ENCODE measurements at regions not wholly inside any gene's neighbourhood (a gene's known extent, or its start where the extent isn't known, plus 50 kb on each side); places are given as distances from the start of the nearest gene placed in this dataset.

- no peak overlapping the region for H4K8ac ChIP-seq (replicated peaks; ENCODE audit: insufficient read length, low read depth, low read length)
- peaks cover 22 to 26% of the 10 kb centered on the region in 2 experiments for H3K4me1 Mint-ChIP-seq
- H3K79me1 ChIP-seq (ENCODE audit: insufficient read depth, low read depth, low read length, poor library complexity, severe bottlenecking): no peaks in the 10 kb centered on the region
- H3K56ac ChIP-seq (ENCODE audit: insufficient read length, low read depth, low read length): no peak overlapping the region
- H3K23ac ChIP-seq (ENCODE audit: insufficient read length, low read depth, low read length): no peak overlapping the region
- no peak overlapping the region for H2BK15ac ChIP-seq (ENCODE audit: low read depth, low read length)
- no peak overlapping the region for H2BK12ac ChIP-seq (ENCODE audit: insufficient read length, low read depth, low read length)
- no peak overlapping the region for H3K14ac ChIP-seq (ENCODE audit: insufficient read depth, low read length)
- H3K18ac ChIP-seq (ENCODE audit: insufficient read length, low read depth, low read length): no peak overlapping the region
- DNase-seq: no peak
- H3K27ac Mint-ChIP-seq: no peak overlapping the region
- no peak overlapping the region for H2AFZ ChIP-seq (ENCODE audit: low read length)
- WGBS (ENCODE audit: extremely low coverage, insufficient read length, low lambda C conversion rate): no CpG with 5 or more reads among the region's 2 CpGs
- no peak overlapping the region for H3K9ac ChIP-seq (ENCODE audit: extremely low read depth, insufficient read length, low read length)
- H4K91ac ChIP-seq (ENCODE audit: insufficient read length, low read depth, low read length): no peak overlapping the region
- H3K79me2 ChIP-seq (ENCODE audit: insufficient read depth, low read length): no peaks in the 10 kb centered on the region
- no peak overlapping the region for H2BK20ac ChIP-seq (ENCODE audit: low read depth, low read length, poor library complexity, severe bottlenecking)
- peaks cover 3 to 4% of the 10 kb centered on the region in 2 experiments; a peak in 2 of 5 replicates for H3K9me3 Mint-ChIP-seq
- no peaks in the 10 kb centered on the region for H3K23me2 ChIP-seq (ENCODE audit: insufficient read length, low read depth, low read length, poor library complexity, severe bottlenecking)
- no peak overlapping the region for H4K5ac ChIP-seq (ENCODE audit: insufficient read length, low read depth, low read length)
- no peak overlapping the region for H2BK5ac ChIP-seq (ENCODE audit: insufficient read length, low read length)
- H3K36me3 Mint-ChIP-seq (ENCODE audit: insufficient read depth in 1 of 3, low read depth in 3 of 3): no peaks in the 10 kb centered on the region; a peak in 1 of 7 replicates
- no peaks in the 10 kb centered on the region for H3K9me3 ChIP-seq (ENCODE audit: control insufficient read depth, low read depth, low read length)
- no peak overlapping the region for H3K4ac ChIP-seq (ENCODE audit: low read depth, low read length)
- H2BK120ac ChIP-seq (ENCODE audit: low read depth, low read length, poor library complexity, severe bottlenecking): no peak overlapping the region
- H2AK5ac ChIP-seq (ENCODE audit: insufficient read length, low read length): no peak overlapping the region
- H3K4me3 Mint-ChIP-seq: no peak overlapping the region
- no peak overlapping the region for H3K27ac ChIP-seq (ENCODE audit: insufficient read length, low read depth, low read length)
- no peaks in the 10 kb centered on the region for H4K20me1 ChIP-seq (ENCODE audit: control insufficient read depth, insufficient read depth, insufficient read length)
- H3K4me2 ChIP-seq (ENCODE audit: insufficient read depth, insufficient read length, low read length): no peak overlapping the region
- no peaks in the 10 kb centered on the region for H3K27me3 ChIP-seq (ENCODE audit: insufficient read depth, low read length)
- H3T11ph ChIP-seq (ENCODE audit: low read length): no peak overlapping the region
- no peak for TF ChIP-seq CTCF (conservative IDR thresholded peaks at IDR 0.05)
- no peaks in the 10 kb centered on the region for H3K27me3 Mint-ChIP-seq (ENCODE audit: low read depth)
- H3K4me1 ChIP-seq (ENCODE audit: insufficient read depth, low read length): peaks cover 6% of the 10 kb centered on the region; the same call in 1 of the 2 replicates
Measured at GRCh38 chr14:61887628-61888027, 125.4 kb downstream of the SNAPC1 start.

All from H9 (cell line).